VCaP (cell line): ENCODE measurements at regions not wholly inside any gene's neighbourhood (a gene's known extent, or its start where the extent isn't known, plus 50 kb on each side); places are given as distances from the start of the nearest gene placed in this dataset.

Experiments
- H3K27ac ChIP-seq: fragments of 450-650 bp; 2 replicates; pipeline ENCODE4 v1.5.1; 2017
- TF ChIP-seq, protein P1 (sequence below): fragments of 450-650 bp; conservative IDR thresholded peaks from 2 replicates; pipeline ENCODE4 v1.5.1; 2017; ENCODE audit warnings: mild to moderate bottlenecking, moderate library complexity

DNA sequence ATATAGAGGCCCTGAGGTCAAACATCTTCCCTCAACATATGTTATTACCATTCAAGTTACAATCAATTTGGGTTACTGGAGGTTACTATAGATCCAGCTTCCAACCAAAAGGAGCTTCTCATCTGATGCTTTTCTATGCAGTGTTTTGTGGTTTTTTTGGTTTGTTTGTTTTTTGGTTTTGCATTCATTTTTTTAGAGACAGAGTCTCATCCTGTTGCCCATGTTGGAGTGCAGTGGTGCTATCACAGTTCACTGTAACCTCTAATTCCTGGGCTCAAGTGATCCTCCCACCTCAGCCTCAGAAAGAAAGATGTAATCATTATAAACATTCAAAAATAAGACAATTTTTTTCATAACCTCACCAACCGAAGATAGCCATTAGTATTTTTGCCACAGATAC lies 124.4 kb upstream of the JARID2 start:
- H3K27ac ChIP-seq: no peak overlapping the region
- TF ChIP-seq, protein P1, sequence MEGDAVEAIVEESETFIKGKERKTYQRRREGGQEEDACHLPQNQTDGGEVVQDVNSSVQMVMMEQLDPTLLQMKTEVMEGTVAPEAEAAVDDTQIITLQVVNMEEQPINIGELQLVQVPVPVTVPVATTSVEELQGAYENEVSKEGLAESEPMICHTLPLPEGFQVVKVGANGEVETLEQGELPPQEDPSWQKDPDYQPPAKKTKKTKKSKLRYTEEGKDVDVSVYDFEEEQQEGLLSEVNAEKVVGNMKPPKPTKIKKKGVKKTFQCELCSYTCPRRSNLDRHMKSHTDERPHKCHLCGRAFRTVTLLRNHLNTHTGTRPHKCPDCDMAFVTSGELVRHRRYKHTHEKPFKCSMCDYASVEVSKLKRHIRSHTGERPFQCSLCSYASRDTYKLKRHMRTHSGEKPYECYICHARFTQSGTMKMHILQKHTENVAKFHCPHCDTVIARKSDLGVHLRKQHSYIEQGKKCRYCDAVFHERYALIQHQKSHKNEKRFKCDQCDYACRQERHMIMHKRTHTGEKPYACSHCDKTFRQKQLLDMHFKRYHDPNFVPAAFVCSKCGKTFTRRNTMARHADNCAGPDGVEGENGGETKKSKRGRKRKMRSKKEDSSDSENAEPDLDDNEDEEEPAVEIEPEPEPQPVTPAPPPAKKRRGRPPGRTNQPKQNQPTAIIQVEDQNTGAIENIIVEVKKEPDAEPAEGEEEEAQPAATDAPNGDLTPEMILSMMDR: no peak

DNA sequence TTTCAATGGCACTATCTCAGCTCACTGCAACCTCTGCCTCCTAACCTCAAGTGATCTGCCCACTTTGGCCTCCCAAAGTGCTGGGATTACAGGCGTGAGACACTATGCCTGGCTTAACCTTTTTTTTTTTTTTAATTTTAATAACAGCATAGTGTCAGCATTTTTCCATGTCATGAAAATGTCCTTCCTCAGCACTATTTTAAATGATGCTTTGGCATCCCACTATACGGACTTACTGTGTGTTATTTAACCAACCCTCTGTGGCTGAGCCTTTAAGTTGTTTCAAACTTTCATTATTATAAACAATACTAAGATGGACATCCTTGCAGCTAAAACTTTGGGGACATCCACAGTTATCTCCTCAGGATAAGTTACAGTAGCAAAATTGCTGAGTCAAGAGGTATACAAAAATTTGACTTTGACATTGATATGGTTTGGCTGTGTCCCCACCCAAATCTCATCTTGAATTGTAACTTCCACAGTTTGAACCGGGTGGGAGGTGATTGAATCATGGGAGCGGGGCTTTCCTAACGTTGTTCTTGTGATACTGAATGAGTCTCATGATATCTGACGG lies 123.8 kb upstream of the JARID2 start:
- H3K27ac ChIP-seq: no peak overlapping the region
- TF ChIP-seq, protein P1: no peak

DNA sequence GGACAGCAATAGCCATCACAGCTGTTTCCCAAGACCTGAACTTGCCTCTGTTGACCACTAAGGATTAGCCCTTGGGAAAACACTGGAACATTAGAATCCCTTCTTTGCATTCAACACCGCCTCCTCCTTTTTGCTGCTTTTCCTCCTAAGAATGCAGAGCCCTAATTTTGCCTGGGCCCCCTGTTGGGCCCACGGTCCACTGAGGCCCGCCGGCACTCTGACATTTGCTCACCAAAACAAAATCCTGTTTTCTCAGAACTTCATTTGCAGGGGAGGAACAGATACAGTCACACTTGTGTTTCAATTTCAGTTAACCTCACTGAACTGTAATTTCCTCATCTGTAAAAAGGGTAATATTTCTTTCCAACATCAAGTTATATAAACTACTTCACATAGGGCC lies 116.0 kb upstream of the JARID2 start:
- TF ChIP-seq, protein P1: no peak
- H3K27ac ChIP-seq: no peak overlapping the region

DNA sequence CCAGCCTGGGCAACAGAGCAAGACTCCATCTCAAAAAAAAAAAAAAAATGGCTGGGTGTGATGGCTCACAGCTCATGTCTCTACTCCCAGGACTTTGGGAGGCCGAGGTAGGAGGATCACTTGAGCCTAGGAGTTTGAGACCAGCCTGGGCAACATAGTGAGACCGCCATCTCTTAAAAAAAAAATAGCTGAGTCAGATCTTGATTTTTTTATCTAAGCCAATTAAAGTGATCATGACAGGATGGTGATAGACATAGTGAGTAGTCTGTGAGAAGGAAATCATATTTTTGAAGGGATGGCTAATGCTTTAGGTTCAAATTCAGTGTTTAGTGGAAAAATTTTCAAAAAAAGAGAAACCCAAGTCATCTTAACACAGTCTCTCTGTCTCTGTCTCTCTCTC lies 114.6 kb upstream of the JARID2 start:
- no peak overlapping the region for H3K27ac ChIP-seq
- TF ChIP-seq, protein P1: no peak

DNA sequence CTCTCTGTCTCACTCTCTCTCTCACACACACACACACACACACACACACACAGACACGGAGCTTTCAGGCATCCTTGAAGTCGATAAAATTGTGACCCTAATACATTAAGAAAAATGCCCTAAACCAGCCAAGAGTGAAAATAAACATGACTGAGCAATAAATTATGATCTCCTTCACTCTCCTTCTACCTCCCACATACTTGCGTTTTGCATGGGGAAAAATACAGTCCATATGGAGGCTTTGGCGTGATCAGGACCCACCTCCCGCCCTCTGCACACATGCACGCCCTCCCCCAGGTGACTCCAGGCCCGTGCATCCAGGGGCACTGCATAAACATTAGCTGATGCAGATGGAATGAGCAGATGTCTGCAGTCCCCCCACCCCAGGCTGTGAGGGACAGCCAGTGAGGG lies 114.2 kb upstream of the JARID2 start:
- TF ChIP-seq, protein P1: no peak
- no peak overlapping the region for H3K27ac ChIP-seq

DNA sequence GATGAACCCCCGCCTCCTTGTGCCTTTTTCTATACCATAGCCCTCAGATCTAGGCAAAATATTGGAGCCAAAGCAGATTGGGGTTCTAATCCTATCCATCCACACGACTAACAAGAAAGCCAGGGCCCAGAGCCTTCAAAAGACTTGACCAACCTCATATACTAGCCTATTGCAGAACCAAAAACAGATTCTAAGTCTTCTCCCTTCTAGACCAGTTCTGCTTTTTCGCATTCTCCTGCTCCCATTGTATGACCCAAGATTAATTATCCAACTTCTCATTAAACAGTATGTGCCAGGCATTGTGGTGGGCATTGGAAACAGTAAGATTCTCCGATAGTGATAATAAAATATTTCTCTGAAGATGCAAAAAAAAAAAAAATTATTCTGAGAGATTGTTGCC lies 113.7 kb upstream of the JARID2 start:
- TF ChIP-seq, protein P1: no peak
- H3K27ac ChIP-seq: no peak overlapping the region

DNA sequence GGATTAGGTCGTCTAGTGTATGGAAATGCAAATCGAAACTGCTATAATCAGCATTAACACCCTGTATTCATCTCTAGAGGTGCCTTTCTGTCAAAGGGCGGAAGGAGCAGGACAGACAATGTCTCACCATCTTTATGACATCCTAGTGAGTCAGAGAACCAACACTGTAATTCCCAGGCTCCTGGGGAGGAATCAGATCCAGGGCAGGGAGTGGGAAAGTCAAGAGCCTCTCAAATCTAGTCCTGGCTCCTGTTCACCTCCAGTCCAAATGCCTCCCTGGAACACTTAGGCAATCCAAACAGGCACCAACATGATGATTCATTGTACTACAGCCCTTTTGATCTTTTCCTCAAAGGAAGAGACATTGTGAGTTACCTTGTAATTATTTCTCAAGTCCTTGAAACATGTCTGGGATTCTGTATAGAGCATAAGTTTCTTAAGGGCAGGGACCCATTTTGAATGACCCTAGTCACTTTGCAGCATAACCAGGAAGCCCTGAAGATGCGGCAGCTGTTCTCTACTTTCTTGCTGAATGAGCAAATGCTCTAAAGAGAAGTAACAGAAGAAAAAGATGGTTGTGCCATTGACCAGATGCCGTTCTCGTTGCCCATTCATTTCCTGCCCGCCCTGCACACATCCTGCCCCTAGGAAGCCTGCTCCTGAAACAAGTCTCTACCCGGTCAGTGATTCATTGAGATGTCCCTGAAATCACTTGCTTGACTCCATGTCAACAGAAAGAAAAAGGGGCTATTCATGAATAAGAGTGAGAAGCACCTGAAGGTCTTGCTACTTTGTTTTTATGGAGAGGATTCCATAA lies 112.8 kb upstream of the JARID2 start:
- TF ChIP-seq, protein P1: no peak
- H3K27ac ChIP-seq: no peak overlapping the region
